Choroid plexus epithelial cell (primary cell): ENCODE measurements at regions not wholly inside any gene's neighbourhood (a gene's known extent, or its start where the extent isn't known, plus 50 kb on each side); places are given as distances from the start of the nearest gene placed in this dataset.

Experiments
- DNase-seq: peaks from one replicate; pipeline ENCODE4 v3.0.0-alpha.2; 2010; ENCODE audit warnings: low read depth
- H3K4me3 ChIP-seq: 2 replicates; pipeline ENCODE4 v1.5.1; 2011; ENCODE audit warnings: low read depth, mild to moderate bottlenecking, control low read depth, low read length, moderate library complexity
- CTCF ChIP-seq: conservative IDR thresholded peaks from 2 replicates; pipeline ENCODE4 v1.5.1; 2011; ENCODE audit warnings: low read depth, mild to moderate bottlenecking, control low read depth, inconsistent platforms, low read length, moderate library complexity

GRCh38 chr5:2000591-2000990, 117.9 kb upstream of the IRX4 start:
- no peak for DNase-seq
- no peak for TF ChIP-seq CTCF
- no peak overlapping the region for H3K4me3 ChIP-seq

GRCh38 chr5:1999794-2000193, 117.1 kb upstream of the IRX4 start:
- H3K4me3 ChIP-seq, result no peak overlapping the region
- TF ChIP-seq CTCF, result no peak
- no peak for DNase-seq

GRCh38 chr5:1998716-1999317, 116.1 kb upstream of the IRX4 start:
- no peak overlapping the region for H3K4me3 ChIP-seq
- DNase-seq, result no peak
- no peak for TF ChIP-seq CTCF

- DNase-seq, result no peak
- TF ChIP-seq CTCF, result no peak
- no peak overlapping the region for H3K4me3 ChIP-seq
Observed at GRCh38 chr5:1998348-1998669, 115.6 kb upstream of the IRX4 start.

GRCh38 chr5:1997640-1998347, 115.1 kb upstream of the IRX4 start:
- no peak overlapping the region for H3K4me3 ChIP-seq
- no peak for DNase-seq
- no peak for TF ChIP-seq CTCF

- DNase-seq, result no peak
- TF ChIP-seq CTCF, result no peak
- no peak overlapping the region for H3K4me3 ChIP-seq
Observed at GRCh38 chr5:1995491-1995890, 112.8 kb upstream of the IRX4 start.

- no peak for TF ChIP-seq CTCF
- no peak overlapping the region for H3K4me3 ChIP-seq
- DNase-seq, result no peak
Observed at GRCh38 chr5:1987471-1987870, 104.7 kb upstream of the IRX4 start.
